ENCODE measurements at regions not wholly inside any gene's neighbourhood (a gene's known extent, or its start where the extent isn't known, plus 50 kb on each side); places are given as distances from the start of the nearest gene placed in this dataset.
"Not testable (repeated sequence)": the region's sequence is repeated elsewhere in the genome, so short reads cannot be mapped to it uniquely, and the experiment has no call there.

- DNase-seq, result no peak
These were observed 156.7 kb upstream of the KLF6 start for GRCh38 chr10:3941676-3942075.

- no peak for DNase-seq
These were observed 151.5 kb upstream of the KLF6 start for GRCh38 chr10:3936422-3937040.

GRCh38 chr10:3935933-3936359, 150.9 kb upstream of the KLF6 start:
- no peak for DNase-seq

- DNase-seq, result peak; percentile 63
These were observed 150.1 kb upstream of the KLF6 start for GRCh38 chr10:3935141-3935540.

- DNase-seq, result no peak
These were observed 148.7 kb upstream of the KLF6 start for GRCh38 chr10:3933733-3934132.

GRCh38 chr10:3932597-3933375, 147.8 kb upstream of the KLF6 start:
- no peak for DNase-seq

- no peak for DNase-seq
These were observed 146.9 kb upstream of the KLF6 start for GRCh38 chr10:3931901-3932300.

GRCh38 chr10:3931224-3931623, 146.2 kb upstream of the KLF6 start:
- DNase-seq, result no peak

- DNase-seq, result no peak
These were observed 143.6 kb upstream of the KLF6 start for GRCh38 chr10:3928569-3928968.

GRCh38 chr10:3928078-3928477, 143.1 kb upstream of the KLF6 start:
- DNase-seq, result no peak

- no peak for DNase-seq
These were observed 141.9 kb upstream of the KLF6 start for GRCh38 chr10:3926675-3927525.

- no peak for DNase-seq
These were observed 141.2 kb upstream of the KLF6 start for GRCh38 chr10:3926258-3926657.

- DNase-seq, result no peak
These were observed 140.2 kb upstream of the KLF6 start for GRCh38 chr10:3925184-3925583.

- peak; percentile 68 for DNase-seq
These were observed 139.3 kb upstream of the KLF6 start for GRCh38 chr10:3924344-3924743.

- DNase-seq, result no peak
These were observed 138.0 kb upstream of the KLF6 start for GRCh38 chr10:3923033-3923432.

- no peak for DNase-seq
These were observed 134.8 kb upstream of the KLF6 start for GRCh38 chr10:3919709-3920308.

- DNase-seq, result not testable (repeated sequence)
These were observed 132.4 kb upstream of the KLF6 start for GRCh38 chr10:3917392-3917791.

- no peak for DNase-seq
These were observed 129.7 kb upstream of the KLF6 start for GRCh38 chr10:3914733-3915132.

- no peak for DNase-seq
These were observed 126.9 kb upstream of the KLF6 start for GRCh38 chr10:3911713-3912442.

- DNase-seq, result no peak
These were observed 126.2 kb upstream of the KLF6 start for GRCh38 chr10:3911241-3911640.

- DNase-seq, result no peak
These were observed 124.3 kb upstream of the KLF6 start for GRCh38 chr10:3909339-3909738.

GRCh38 chr10:3908183-3908582, 123.2 kb upstream of the KLF6 start:
- DNase-seq, result no peak

GRCh38 chr10:3907514-3907913, 122.5 kb upstream of the KLF6 start:
- DNase-seq, result no peak
